ENCODE measurements at regions not wholly inside any gene's neighbourhood (a gene's known extent, or its start where the extent isn't known, plus 50 kb on each side); places are given as distances from the start of the nearest gene placed in this dataset.

DNA sequence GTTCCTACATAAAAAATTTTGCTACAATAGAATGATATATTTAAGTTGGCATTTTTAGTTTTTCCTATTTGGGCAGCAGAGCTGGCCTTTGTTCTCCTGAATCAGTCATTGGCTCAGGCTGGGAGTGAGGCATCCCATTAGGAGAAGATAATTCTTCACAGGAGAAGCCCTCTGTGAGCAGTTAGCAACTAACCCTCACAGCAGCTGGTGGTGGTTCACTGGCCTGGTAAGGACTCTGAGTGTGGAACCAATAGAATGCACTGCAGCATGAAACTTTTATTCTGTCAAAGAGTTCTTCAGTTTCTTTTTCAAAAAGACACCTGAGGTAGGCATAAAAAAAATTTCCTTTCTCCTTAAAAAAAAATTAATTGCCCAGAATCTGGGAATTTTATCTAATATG lies 562.6 kb downstream of the ZNF385D start (continued):
- TF ChIP-seq TEAD4 (IDR thresholded peaks at IDR 0.05; ENCODE audit: low read depth, low read length) = no peak
- no peak for TF ChIP-seq JUND (IDR thresholded peaks at IDR 0.05; ENCODE audit: low read length)
- TF ChIP-seq SRF (IDR thresholded peaks at IDR 0.05; ENCODE audit: low read depth, low read length) = no peak
- no peak for TF ChIP-seq CHD2 (IDR thresholded peaks at IDR 0.05; ENCODE audit: low read length)
- TF ChIP-seq RNF2 (IDR thresholded peaks at IDR 0.05; ENCODE audit: borderline replicate concordance, low read depth, low read length, missing control alignments, poor library complexity, severe bottlenecking) = no peak
